ENCODE measurements at regions not wholly inside any gene's neighbourhood (a gene's known extent, or its start where the extent isn't known, plus 50 kb on each side); places are given as distances from the start of the nearest gene placed in this dataset.

- Histone ChIP-seq H3K9me2 (ENCODE audit: insufficient read depth) (no peaks in the 10 kb centered on the region), H3K27ac (ENCODE audit: low read depth, low read length) (no peak overlapping the region), H2AFZ (ENCODE audit: low read depth, low read length, poor library complexity, severe bottlenecking) (no peak overlapping the region), H3K9ac (ENCODE audit: low read length) (no peak overlapping the region), H4K20me1 (ENCODE audit: insufficient read depth) (no peaks in the 10 kb centered on the region; the same call in 1 of the 2 replicates), H3K4me1 (ENCODE audit: control insufficient read depth in 1 of 2, insufficient read depth in 2 of 2, low read length in 2 of 2) (no peaks in the 10 kb centered on the region), H3K27me3 (ENCODE audit: insufficient read depth, low read length) (no peaks in the 10 kb centered on the region), H3K4me2 (ENCODE audit: low read length) (no peak overlapping the region), H3K79me2 (ENCODE audit: insufficient read depth, low read length) (no peaks in the 10 kb centered on the region), H3K36me3 (ENCODE audit: control insufficient read depth in 1 of 2, insufficient read depth in 2 of 2, low read length in 2 of 2) (no peaks in the 10 kb centered on the region), H3K4me3 (replicated peaks in 1 of 2; ENCODE audit: low read depth in 1 of 2, low read length in 2 of 2) (no peak overlapping the region), H3K9me3 (ENCODE audit: control insufficient read depth in 1 of 2, insufficient read depth in 1 of 2, low read depth in 1 of 2, low read length in 2 of 2) (no peaks in the 10 kb centered on the region)
- POLR2A ChIA-PET: no interaction called here
- no peak for DNase-seq (ENCODE audit: low read depth, low spot score)
- intact Hi-C loops (cut with micrococcal nuclease): no loop called here
- TF ChIP-seq SIN3A (IDR thresholded peaks at IDR 0.05; ENCODE audit: low read depth) (no peak), EZH2phosphoT487 (IDR thresholded peaks at IDR 0.05; ENCODE audit: borderline replicate concordance) (no peak)
- BruUV-seq (replicated peaks): no TSS peak
- CTCF ChIA-PET: no interaction called here
- ATAC-seq: no peak
- RAD21 ChIA-PET (ENCODE audit: low non-redundant PET in 1 of 2, low total read pairs in 2 of 2, uncharacterized antibody in 2 of 2, unreplicated experiment in 2 of 2): no interaction called here
Measured at GRCh38 chr13:64935441-64935840, 2294.7 kb downstream of the PCDH9 start.

- Histone ChIP-seq H3K79me2 (ENCODE audit: insufficient read depth, low read length) (no peaks in the 10 kb centered on the region), H3K4me2 (ENCODE audit: low read length) (no peak overlapping the region), H3K36me3 (ENCODE audit: control insufficient read depth in 1 of 2, insufficient read depth in 2 of 2, low read length in 2 of 2) (no peaks in the 10 kb centered on the region), H3K27me3 (ENCODE audit: insufficient read depth, low read length) (no peaks in the 10 kb centered on the region), H3K9me3 (ENCODE audit: control insufficient read depth in 1 of 2, insufficient read depth in 1 of 2, low read depth in 1 of 2, low read length in 2 of 2) (no peaks in the 10 kb centered on the region), H4K20me1 (ENCODE audit: insufficient read depth) (no peaks in the 10 kb centered on the region; the same call in 1 of the 2 replicates), H3K9ac (ENCODE audit: low read length) (no peak overlapping the region), H3K4me1 (ENCODE audit: control insufficient read depth in 1 of 2, insufficient read depth in 2 of 2, low read length in 2 of 2) (no peaks in the 10 kb centered on the region), H3K27ac (ENCODE audit: low read depth, low read length) (no peak overlapping the region), H3K4me3 (replicated peaks in 1 of 2; ENCODE audit: low read depth in 1 of 2, low read length in 2 of 2) (no peak overlapping the region), H3K9me2 (ENCODE audit: insufficient read depth) (no peaks in the 10 kb centered on the region), H2AFZ (ENCODE audit: low read depth, low read length, poor library complexity, severe bottlenecking) (no peak overlapping the region)
- POLR2A ChIA-PET: no interaction called here
- no TSS peak for BruUV-seq (replicated peaks)
- no peak for DNase-seq (ENCODE audit: low read depth, low spot score)
- intact Hi-C loops (cut with micrococcal nuclease): no loop called here
- CTCF ChIA-PET: no interaction called here
- RAD21 ChIA-PET (ENCODE audit: low non-redundant PET in 1 of 2, low total read pairs in 2 of 2, uncharacterized antibody in 2 of 2, unreplicated experiment in 2 of 2): no interaction called here
- TF ChIP-seq ZFX (IDR thresholded peaks at IDR 0.05) (no peak), ATF3 (IDR thresholded peaks at IDR 0.05) (no peak), TCF7L2 (IDR thresholded peaks at IDR 0.05; ENCODE audit: borderline replicate concordance, extremely low read depth, insufficient read depth, insufficient read length) (no peak)
- no peak for ATAC-seq
Measured at GRCh38 chr13:64934569-64935362, 2295.4 kb downstream of the PCDH9 start.

Measured in HCT116 (cell line).